Right ventricle myocardium inferior (tissue), 1 donor: ENCODE measurements at regions not wholly inside any gene's neighbourhood (a gene's known extent, or its start where the extent isn't known, plus 50 kb on each side); places are given as distances from the start of the nearest gene placed in this dataset.
"Not testable (repeated sequence)": the region's sequence is repeated elsewhere in the genome, so short reads cannot be mapped to it uniquely, and the experiment has no call there.

Source experiments
- ATAC-seq: fragments of 200-7000 bp; cut with Tn5 transposase; one replicate; pipeline ENCODE4 v1.9.1; 2020; ENCODE audit warnings: mild to moderate bottlenecking, moderate library complexity
- DNase-seq: peaks from one replicate; pipeline ENCODE4 v3.0.0; 2021; ENCODE audit errors: missing footprints
- intact Hi-C: fragments of 100-400 bp; cut with DNase I; formaldehyde crosslinking; loops from one replicate; pipeline ENCODE4 v1.11.0; 2022
- donor health status: DM: no; HTN: yes; CAD: no; lungs with severe emphysema.

DNA sequence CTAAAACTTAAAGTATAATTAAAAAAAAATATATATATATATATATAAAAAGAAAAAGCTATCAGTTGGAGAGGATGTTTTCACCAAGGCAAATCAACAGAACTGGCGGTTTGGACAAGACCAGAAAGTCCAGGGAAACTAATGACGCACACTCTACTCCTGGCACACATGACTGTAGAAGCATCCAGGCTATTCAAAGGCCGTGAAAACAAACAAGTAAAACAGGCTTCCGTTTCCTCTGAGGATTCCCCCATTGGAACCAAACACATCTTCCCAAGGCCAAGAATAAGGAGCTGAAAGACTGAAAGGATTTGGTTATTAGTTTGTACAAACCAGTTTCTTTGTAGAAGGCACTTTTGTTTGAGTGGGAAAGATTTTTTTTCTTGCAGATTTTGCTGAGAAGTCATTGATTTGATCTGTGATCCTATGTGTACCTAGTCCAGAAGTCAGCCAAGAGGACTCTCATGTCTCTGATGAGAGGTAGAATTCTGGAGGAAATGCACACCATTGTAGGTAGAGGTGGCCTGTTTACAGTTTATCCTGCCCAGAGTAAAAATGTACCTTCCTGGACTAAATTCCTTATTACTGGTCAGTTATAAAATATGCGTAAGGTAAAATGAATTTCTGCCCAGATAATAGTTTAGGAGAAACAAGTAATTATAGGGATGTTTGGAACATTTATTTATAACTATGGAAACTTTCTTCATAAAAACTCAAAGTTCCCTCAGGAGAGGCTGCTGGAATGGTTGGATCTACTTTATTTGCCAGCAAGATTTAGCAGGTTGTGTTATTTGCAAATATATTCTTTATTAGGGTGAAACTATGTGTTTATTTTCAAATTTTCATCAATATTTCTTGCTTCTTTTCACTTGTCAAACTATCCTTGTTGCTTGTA is 66.5 kb downstream of the DMP1 start:
- ATAC-seq, result peak; percentile 87
- intact Hi-C loops, result no loop called here
- no peak for DNase-seq

DNA sequence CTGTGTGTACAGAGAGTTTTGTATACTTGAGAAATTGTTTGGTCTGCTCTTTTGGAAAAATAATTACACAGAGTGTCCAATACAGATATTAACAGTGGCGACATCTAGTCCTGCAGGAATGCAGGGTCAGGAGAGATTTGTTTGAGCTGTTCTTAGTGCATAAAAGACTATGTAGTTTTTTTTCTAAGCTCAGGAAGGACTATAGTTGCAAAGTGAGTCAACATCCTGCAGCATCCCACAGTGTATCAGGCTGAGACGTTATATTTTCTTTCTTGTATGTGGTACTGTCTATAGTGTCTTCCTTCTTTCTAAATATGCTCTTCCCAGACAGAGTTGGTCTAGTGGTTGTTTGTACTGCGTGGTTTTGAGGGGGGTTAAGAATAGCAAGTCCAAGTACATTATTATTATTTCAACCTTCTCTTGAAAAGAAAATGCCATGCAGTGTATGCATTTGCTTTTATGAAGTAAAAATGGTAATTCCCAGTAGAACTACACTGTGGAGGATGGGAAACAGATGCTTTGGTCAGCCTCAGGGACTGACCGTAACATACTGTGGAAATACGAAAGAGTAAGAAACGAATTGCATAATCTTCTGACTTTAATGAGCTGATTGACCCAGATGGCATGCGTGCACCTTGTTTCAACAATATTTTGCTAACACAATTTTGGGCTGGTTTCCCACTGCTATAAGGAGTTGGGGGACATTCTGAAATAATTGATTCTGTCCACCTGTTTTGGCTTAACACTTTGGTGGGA is 67.4 kb downstream of the DMP1 start:
- no peak for DNase-seq
- ATAC-seq, result peak; percentile 77
- intact Hi-C loops, result no loop called here

DNA sequence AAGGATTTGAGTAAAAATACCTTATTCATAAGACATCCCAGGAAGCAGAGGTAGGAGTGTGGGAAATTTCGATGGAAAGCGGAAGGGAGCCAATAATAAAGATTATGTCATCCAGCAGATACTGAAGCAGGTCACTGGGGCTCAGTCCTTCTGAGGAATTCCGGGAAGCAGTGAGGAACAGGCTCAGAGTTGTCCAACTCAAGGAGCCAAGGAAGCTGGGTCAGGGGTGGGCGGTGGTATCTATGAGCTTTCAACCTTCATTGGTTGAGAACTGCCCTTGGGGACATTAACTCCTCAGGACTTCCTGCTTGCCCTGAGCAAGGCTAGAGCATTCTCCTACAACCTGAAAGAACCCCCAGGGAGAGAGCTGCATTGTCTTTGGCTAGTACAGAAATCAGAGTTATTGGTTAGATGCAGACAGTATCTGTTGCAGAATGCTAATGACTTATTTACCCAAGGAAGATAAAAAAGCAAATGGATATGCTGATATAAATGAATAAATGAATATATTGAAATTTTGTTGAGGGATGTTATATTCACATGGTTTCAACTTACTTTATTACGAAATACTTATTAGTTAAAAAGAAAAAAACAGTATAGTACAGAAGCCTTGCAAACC is 68.2 kb downstream of the DMP1 start:
- intact Hi-C loops, result no loop called here
- ATAC-seq (peak; percentile 91), DNase-seq (peak; percentile 77)

DNA sequence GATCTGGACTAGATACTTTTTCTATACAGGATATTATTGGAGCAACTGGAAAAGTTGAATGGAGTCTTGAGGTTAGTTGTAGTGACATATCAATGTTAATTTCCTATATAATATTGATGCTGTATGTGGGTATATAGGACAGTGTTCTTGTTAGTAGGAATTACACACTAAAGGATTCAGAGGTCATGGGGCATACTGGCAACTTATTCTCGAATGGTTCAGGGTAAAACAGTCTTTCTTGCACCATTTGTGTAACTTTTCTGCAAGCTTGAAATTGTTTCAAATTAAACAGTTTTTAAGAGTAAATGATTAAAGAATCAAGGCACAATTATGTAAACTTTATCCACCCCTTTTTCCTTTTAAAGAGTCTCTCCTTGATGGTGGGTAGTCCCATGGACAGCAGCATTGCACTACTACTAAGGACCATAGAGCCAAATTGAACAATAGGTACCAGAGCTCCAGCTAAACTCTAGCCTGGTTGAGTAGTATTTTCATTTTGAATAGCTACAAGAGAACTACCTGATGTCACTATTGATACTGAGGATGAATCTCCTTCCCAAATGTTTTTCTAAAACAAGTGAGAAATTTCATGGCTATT is 70.1 kb downstream of the DMP1 start:
- intact Hi-C loops, result no loop called here
- DNase-seq (no peak), ATAC-seq (no peak)

DNA sequence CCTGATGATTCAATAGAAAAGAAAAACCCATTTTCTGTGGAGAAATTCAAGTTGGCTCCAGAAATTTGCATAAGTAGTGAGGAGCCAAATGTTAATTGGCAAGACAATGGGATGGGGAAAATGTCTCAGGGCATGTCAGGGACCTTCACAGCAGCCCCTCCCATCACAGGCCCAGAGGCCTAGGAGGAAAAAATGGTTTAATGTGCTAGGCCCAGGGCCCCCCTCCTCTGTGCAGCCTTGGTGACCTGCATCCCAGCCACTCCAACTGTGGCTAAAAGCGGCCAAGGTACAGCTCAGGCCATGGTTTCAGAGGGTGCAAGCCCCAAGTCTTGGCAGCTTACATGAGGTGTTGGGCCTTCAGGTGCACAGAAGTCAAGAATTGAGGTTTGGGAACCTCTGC is 74.1 kb upstream of the IBSP start:
- DNase-seq, ATAC-seq, intact Hi-C loops: not testable (repeated sequence)

DNA sequence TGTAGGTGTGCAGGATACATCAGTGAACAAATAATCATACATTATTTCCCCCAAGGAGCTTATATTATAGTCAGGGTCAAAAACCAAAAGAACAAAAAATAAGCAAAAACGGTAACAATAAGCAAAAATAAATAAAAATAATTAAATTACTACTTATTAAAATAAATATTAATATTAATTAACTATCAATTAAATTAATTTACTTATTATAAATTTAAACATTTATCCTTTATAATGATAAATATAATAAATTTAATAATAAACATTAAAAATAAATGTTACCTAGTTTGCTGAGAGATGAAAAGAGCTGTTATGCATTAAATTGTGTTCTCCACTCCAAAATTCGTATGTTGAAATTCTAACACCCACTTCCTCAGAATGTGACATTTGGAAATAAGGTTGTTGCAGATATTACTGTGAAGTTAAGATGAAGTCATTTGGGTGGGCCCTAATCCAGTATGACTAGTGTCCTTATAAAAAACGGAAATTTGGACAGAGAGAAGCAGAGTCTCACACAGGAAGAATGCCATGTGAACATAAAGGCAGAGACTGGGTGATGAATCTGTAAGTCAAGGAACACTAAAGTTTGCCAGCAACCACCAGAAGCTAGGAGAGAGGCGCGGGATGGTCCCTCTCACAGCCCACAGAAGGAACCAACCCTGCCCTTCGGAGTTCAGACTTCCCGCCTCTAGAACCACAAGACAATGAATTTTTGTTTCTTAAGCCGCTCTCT is 67.2 kb upstream of the IBSP start:
- ATAC-seq (peak; percentile 75), DNase-seq (no peak)
- intact Hi-C loops, result no loop called here

DNA sequence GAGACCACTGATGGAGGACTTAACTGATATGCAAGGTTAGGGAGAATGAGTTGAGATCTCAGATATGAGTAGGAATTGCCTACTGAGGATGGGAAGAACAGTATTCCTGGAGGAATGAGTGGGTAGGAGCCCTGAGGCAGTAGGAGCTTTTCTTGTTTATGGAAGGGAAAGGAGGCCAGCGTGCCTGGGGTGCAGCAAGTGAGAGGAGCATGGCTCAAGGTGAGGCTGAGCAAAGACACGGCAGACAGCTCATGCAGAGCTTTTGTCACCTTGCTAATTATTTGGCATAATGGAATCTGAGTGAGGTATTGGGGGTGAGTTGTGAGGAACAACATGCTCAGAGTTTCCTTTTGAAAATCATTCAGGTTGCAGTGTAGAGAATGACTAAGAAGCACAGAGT is 65.3 kb upstream of the IBSP start:
- intact Hi-C loops, result no loop called here
- DNase-seq (no peak), ATAC-seq (no peak)

DNA sequence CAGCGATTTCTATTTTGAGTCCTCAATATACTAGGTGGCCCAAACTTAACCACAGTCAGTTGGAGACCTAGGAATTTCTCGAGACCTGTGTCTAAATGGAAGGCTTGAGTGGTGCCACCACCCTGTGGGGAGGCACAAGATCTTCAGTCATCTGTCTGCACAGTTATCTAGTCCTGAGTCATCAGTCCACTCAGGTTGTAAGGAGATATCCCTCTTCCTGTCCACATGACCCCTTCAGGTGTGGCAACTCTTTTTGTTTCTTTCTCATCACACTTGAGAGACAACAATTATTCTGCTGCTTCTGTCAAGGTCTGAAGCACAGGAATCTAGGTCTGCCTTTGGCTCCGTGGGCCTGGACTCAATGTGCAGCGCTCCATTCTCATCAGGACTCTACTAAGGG is 64.4 kb upstream of the IBSP start:
- ATAC-seq (no peak), DNase-seq (no peak)
- intact Hi-C loops, result no loop called here

DNA sequence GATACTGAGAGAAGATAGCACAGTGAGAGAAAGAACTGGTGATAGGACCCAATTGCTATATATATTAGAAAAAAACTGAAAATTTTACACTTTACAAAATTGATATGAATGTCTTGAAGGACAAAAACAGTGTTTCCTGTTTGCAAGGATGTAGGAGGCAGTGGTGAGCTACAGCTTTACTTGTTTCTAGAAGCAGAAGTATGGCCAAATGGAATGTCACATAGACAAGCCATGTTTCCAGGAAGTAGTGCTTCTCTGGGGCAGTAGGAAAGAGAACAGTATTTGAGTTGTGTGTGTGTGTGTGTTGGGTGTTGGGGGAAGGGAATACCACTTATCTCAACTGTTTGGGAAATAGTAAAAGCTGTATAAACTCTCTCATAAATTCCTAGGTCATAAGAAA is 60.9 kb upstream of the IBSP start:
- DNase-seq (no peak), ATAC-seq (no peak)
- intact Hi-C loops, result no loop called here

DNA sequence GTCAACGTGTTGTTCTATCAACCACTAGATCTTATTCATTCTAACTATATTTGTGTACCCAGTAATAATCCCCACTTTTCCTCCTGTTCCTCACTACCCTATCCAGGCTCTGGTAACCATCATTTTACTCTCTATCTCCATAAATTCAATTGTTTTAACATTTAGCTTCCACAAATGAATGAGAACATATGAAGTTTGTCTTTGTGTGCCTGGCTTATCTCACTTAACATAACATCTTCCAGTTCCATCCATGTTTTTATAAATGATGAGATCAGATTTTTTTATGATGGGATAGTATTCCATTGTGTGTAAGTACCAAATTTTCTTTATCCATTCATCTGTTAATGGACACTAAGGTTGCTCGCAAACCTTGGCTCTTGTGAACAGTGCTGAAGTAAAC is 59.9 kb upstream of the IBSP start:
- intact Hi-C loops, result no loop called here
- DNase-seq (no peak), ATAC-seq (no peak)

DNA sequence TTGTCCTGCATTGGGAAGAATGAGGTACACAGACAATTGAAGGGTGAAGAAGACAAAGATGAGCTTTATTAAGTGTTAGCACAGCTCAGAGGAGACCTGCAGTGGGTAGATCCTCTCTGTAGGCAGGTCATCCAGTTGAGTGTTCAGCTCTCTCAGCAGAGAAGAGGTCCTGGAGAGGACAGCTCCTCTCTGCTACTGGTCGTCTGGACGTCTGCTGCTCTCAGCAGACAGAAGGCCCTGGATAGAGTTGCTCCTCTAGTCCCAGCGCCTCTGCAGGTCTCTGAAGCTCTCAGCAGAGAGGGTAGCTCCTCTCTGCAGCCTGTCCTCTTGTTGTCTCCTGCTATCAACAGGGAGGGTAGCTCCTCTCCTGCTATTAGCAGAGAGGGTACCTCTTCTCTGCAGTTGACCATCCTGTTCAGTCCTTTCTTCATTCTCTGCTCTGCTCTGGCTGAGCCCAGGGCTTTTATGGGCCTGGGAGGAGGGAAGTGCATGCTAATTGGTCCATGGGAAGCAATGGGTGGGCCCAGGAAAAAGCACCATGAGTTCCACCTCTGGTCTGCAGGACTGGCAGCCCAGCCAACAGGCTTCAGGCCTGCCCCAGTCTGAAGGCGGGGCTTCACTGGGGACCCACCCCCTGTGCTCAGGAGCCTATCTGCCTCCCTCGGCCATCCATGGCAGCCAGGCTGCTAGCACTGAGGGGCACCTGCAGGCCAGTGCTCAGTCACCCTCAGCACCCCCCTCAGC is 54.1 kb upstream of the IBSP start:
- intact Hi-C loops, result no loop called here
- DNase-seq (no peak), ATAC-seq (no peak)

DNA sequence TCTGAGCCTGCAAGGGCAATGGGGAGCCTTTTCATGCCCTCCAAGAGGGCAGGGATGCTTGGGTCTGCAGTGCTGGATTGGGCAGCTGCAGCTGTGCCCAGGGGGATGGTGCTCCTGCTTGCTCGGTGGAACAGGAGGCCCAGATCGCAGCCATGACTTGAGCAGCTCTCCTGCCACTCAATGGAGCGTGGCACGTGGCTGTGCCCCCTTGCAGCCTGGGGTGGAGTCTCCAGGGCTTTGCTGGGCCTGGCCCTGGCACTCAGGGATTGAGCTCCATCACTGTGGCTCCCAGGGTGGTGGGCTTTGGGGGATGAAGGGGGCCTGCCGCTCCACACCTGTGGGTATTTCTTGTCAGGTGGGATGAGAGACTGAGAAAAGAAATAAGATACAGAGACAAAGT is 53.4 kb upstream of the IBSP start:
- ATAC-seq (no peak), DNase-seq (no peak)
- intact Hi-C loops, result no loop called here
